NCI-H146 treated with DMSO at 0.1 percent for 48 hours (cell line): ENCODE measurements at regions not wholly inside any gene's neighbourhood (a gene's known extent, or its start where the extent isn't known, plus 50 kb on each side); places are given as distances from the start of the nearest gene placed in this dataset.
"Not testable (repeated sequence)": the region's sequence is repeated elsewhere in the genome, so short reads cannot be mapped to it uniquely, and the experiment has no call there.

Experiments
- DNase-seq: peaks from one replicate; lab custom pipeline; 2025; ENCODE audit not compliant: unreplicated experiment; lab: John Stamatoyannopoulos, UW

- DNase-seq: not testable (repeated sequence)
Measured at GRCh38 chr21:13935396-13936032, 275.2 kb downstream of the LIPI start.

- not testable (repeated sequence) for DNase-seq
Measured at GRCh38 chr21:13934887-13935342, 275.8 kb downstream of the LIPI start.

GRCh38 chr21:13923175-13923574 is 287.6 kb downstream of the LIPI start:
- DNase-seq: not testable (repeated sequence)

- not testable (repeated sequence) for DNase-seq
Measured at GRCh38 chr21:13921455-13921854, 289.3 kb downstream of the LIPI start.

- DNase-seq: not testable (repeated sequence)
Measured at GRCh38 chr21:13907385-13907784, 297.8 kb downstream of the POTED start.

GRCh38 chr21:13896596-13897247 is 287.1 kb downstream of the POTED start:
- DNase-seq: not testable (repeated sequence)

- DNase-seq: not testable (repeated sequence)
Measured at GRCh38 chr21:13893617-13894016, 284.0 kb downstream of the POTED start.

GRCh38 chr21:13893025-13893424 is 283.4 kb downstream of the POTED start:
- DNase-seq: not testable (repeated sequence)

- not testable (repeated sequence) for DNase-seq
Measured at GRCh38 chr21:13892146-13892751, 282.7 kb downstream of the POTED start.

- DNase-seq: not testable (repeated sequence)
Measured at GRCh38 chr21:13889176-13889575, 279.6 kb downstream of the POTED start.

- DNase-seq: not testable (repeated sequence)
Measured at GRCh38 chr21:13883641-13884395, 274.2 kb downstream of the POTED start.

GRCh38 chr21:13877503-13877902 is 267.9 kb downstream of the POTED start:
- DNase-seq: not testable (repeated sequence)

- DNase-seq: not testable (repeated sequence)
Measured at GRCh38 chr21:13876999-13877398, 267.4 kb downstream of the POTED start.

- DNase-seq: not testable (repeated sequence)
Measured at GRCh38 chr21:13874001-13874400, 264.4 kb downstream of the POTED start.

GRCh38 chr21:13854638-13855037 is 245.1 kb downstream of the POTED start:
- no peak for DNase-seq

- DNase-seq: not testable (repeated sequence)
Measured at GRCh38 chr21:13850808-13851207, 241.2 kb downstream of the POTED start.

- not testable (repeated sequence) for DNase-seq
Measured at GRCh38 chr21:13849489-13849888, 239.9 kb downstream of the POTED start.

GRCh38 chr21:13846718-13847117 is 237.1 kb downstream of the POTED start:
- DNase-seq: not testable (repeated sequence)

- not testable (repeated sequence) for DNase-seq
Measured at GRCh38 chr21:13844574-13844973, 235.0 kb downstream of the POTED start.

- not testable (repeated sequence) for DNase-seq
Measured at GRCh38 chr21:13843081-13843480, 233.5 kb downstream of the POTED start.

- DNase-seq: not testable (repeated sequence)
Measured at GRCh38 chr21:13827666-13828065, 218.1 kb downstream of the POTED start.
